ENCODE measurements at regions not wholly inside any gene's neighbourhood (a gene's known extent, or its start where the extent isn't known, plus 50 kb on each side); places are given as distances from the start of the nearest gene placed in this dataset.
"Not testable (repeated sequence)": the region's sequence is repeated elsewhere in the genome, so short reads cannot be mapped to it uniquely, and the experiment has no call there.

DNA sequence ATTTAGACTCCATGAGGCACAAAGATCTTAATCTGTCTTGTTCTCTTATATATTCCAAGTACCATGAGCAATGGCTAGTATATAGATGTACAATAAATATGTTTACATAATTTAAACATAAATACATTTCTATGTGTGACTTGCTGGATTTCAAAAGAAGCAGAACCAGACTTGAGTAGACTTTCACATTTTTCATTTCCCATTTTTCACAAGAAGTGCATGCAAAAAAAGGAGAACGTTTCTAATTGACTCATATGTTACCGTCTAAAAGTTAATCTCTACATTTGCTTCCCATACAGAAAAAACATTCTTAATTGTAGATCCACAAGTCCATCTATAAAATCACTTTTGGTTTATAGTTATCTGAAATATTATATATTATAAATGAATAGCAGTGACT lies 256.5 kb upstream of the USP15 start:
- H3K36me3 ChIP-seq (ENCODE audit: control insufficient read depth in 2 of 2, insufficient read depth in 2 of 2, low read length in 1 of 2): no peaks in the 10 kb centered on the region
- no peak overlapping the region for H3K27ac ChIP-seq (ENCODE audit: low read depth in 2 of 2, low read length in 1 of 2)
- no peaks in the 10 kb centered on the region for H3K4me1 ChIP-seq (ENCODE audit: control insufficient read depth in 2 of 2, insufficient read depth in 2 of 2, low read length in 1 of 2)
- no peak overlapping the region for H3K4me3 ChIP-seq (ENCODE audit: low read depth in 1 of 2, low read length in 2 of 2)
- H3K27me3 ChIP-seq (ENCODE audit: control insufficient read depth in 1 of 2, insufficient read depth in 2 of 2, low read length in 2 of 2): no peaks in the 10 kb centered on the region
- no peaks in the 10 kb centered on the region for H3K9me3 ChIP-seq (ENCODE audit: control insufficient read depth in 2 of 2, insufficient read depth in 1 of 2, low read depth in 1 of 2, low read length in 1 of 2)
- 9 to 72% methylated on average over 2 of the region's 2 CpGs for WGBS, 2 donors

DNA sequence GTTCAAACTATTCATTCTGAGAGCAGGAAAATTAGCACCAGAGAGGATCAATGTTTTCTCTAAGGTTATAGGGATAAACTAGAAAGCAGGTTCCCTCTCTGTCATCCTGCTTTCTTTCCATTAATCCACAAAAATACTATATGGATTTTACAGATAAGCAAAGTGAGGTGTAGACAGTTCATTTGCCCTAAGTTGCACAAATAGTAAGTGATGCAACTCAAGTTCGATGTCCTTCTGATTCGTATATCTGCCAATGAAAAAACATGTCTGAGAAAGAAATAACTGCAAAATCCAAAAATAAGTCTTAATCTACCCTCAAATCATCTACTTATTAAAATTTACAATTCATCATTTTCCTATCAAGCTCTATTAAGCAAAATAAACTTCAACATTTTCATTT lies 254.6 kb upstream of the USP15 start:
- WGBS, 2 donors: 73 to 74% methylated on average over 2 of the region's 2 CpGs
- Histone ChIP-seq H3K9me3 (ENCODE audit: control insufficient read depth in 2 of 2, insufficient read depth in 1 of 2, low read depth in 1 of 2, low read length in 1 of 2) (no peaks in the 10 kb centered on the region), H3K36me3 (ENCODE audit: control insufficient read depth in 2 of 2, insufficient read depth in 2 of 2, low read length in 1 of 2) (no peaks in the 10 kb centered on the region), H3K27ac (ENCODE audit: low read depth in 2 of 2, low read length in 1 of 2) (no peak overlapping the region), H3K4me1 (ENCODE audit: control insufficient read depth in 2 of 2, insufficient read depth in 2 of 2, low read length in 1 of 2) (no peaks in the 10 kb centered on the region), H3K27me3 (ENCODE audit: control insufficient read depth in 1 of 2, insufficient read depth in 2 of 2, low read length in 2 of 2) (no peaks in the 10 kb centered on the region), H3K4me3 (ENCODE audit: low read depth in 1 of 2, low read length in 2 of 2) (no peak overlapping the region)

DNA sequence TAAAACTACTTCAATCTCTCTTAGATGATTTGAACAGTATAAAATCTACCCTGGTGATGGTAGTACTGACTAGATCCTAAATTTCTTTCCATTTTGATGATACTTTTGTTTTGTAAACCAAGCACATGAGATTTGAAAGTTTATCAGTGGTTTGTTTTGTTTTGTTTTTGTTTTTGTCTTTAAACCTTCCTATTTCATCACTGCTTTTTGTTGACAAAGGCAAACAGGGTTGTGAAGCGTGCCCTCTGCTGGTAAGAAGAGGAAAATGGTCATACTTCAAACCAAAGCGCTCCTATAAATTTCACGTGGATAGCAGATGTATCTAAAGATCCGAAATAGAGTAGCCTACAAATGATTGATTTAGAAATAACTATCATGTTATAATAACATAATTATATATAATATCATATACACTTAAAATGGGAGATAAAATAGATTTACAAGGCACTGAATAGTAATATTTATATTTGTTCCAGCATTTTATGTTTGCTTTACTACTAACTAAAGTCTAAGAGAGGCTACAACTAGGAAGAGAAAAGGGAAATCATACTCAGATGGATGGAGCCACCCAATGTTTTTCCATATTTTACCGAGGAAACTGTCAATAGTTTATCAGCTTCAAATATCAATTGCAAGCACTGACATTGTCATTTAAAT lies 254.0 kb upstream of the USP15 start:
- Histone ChIP-seq H3K27ac (ENCODE audit: low read depth in 2 of 2, low read length in 1 of 2) (no peak overlapping the region), H3K4me3 (ENCODE audit: low read depth in 1 of 2, low read length in 2 of 2) (no peak overlapping the region), H3K9me3 (ENCODE audit: control insufficient read depth in 2 of 2, insufficient read depth in 1 of 2, low read depth in 1 of 2, low read length in 1 of 2) (no peaks in the 10 kb centered on the region), H3K36me3 (ENCODE audit: control insufficient read depth in 2 of 2, insufficient read depth in 2 of 2, low read length in 1 of 2) (no peaks in the 10 kb centered on the region), H3K4me1 (ENCODE audit: control insufficient read depth in 2 of 2, insufficient read depth in 2 of 2, low read length in 1 of 2) (no peaks in the 10 kb centered on the region), H3K27me3 (ENCODE audit: control insufficient read depth in 1 of 2, insufficient read depth in 2 of 2, low read length in 2 of 2) (no peaks in the 10 kb centered on the region)
- WGBS, 2 donors: 25 to 26% methylated on average over 5 of the region's 5 CpGs

DNA sequence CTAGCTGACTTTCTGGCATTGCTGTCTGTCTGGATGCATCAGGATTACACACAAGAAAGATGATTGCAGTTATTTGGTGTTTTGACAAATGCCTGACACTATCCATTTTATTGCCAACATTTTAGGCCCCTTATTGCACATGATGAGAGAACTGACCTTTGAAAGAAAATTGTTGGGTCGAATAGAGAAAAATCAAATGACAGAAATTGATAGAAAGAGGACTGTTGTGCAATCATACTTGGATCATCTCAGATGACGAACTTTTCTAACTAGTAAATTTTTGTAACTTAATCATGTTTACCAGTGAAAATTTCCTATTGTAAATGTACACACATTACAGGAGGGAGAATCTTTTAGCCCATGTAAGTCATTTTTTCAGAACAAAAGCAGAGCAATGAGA lies 251.5 kb upstream of the USP15 start:
- no peaks in the 10 kb centered on the region for H3K27me3 ChIP-seq (ENCODE audit: control insufficient read depth in 1 of 2, insufficient read depth in 2 of 2, low read length in 2 of 2)
- H3K4me3 ChIP-seq (ENCODE audit: low read depth in 1 of 2, low read length in 2 of 2): no peak overlapping the region
- H3K9me3 ChIP-seq (ENCODE audit: control insufficient read depth in 2 of 2, insufficient read depth in 1 of 2, low read depth in 1 of 2, low read length in 1 of 2): no peaks in the 10 kb centered on the region
- 58 to 64% methylated on average over 2 of the region's 2 CpGs for WGBS, 2 donors
- no peaks in the 10 kb centered on the region for H3K4me1 ChIP-seq (ENCODE audit: control insufficient read depth in 2 of 2, insufficient read depth in 2 of 2, low read length in 1 of 2)
- H3K27ac ChIP-seq (ENCODE audit: low read depth in 2 of 2, low read length in 1 of 2): no peak overlapping the region
- no peaks in the 10 kb centered on the region for H3K36me3 ChIP-seq (ENCODE audit: control insufficient read depth in 2 of 2, insufficient read depth in 2 of 2, low read length in 1 of 2)

DNA sequence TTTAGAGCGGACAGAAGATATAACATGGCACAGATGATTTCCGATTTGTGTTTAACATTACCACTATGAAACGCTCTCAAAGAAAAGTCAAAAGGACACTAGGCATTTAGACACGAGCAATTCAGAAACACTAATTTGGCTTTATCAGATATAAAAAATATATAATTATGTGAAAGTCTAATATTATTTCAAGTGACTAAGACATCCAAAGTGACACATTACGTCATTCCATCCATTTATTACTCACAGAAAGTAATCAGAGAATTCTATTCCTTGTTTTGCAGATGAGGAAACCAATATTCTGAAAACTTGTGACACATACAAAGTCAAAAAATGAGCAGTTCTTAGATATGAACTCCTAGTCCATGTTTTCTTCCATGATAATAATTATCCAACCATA lies 250.8 kb upstream of the USP15 start:
- Histone ChIP-seq H3K4me3 (ENCODE audit: low read depth in 1 of 2, low read length in 2 of 2) (no peak overlapping the region), H3K4me1 (ENCODE audit: control insufficient read depth in 2 of 2, insufficient read depth in 2 of 2, low read length in 1 of 2) (no peaks in the 10 kb centered on the region), H3K36me3 (ENCODE audit: control insufficient read depth in 2 of 2, insufficient read depth in 2 of 2, low read length in 1 of 2) (no peaks in the 10 kb centered on the region), H3K9me3 (ENCODE audit: control insufficient read depth in 2 of 2, insufficient read depth in 1 of 2, low read depth in 1 of 2, low read length in 1 of 2) (no peaks in the 10 kb centered on the region), H3K27ac (ENCODE audit: low read depth in 2 of 2, low read length in 1 of 2) (no peak overlapping the region), H3K27me3 (ENCODE audit: control insufficient read depth in 1 of 2, insufficient read depth in 2 of 2, low read length in 2 of 2) (no peaks in the 10 kb centered on the region)
- 89 to 90% methylated on average over 5 of the region's 5 CpGs for WGBS, 2 donors

DNA sequence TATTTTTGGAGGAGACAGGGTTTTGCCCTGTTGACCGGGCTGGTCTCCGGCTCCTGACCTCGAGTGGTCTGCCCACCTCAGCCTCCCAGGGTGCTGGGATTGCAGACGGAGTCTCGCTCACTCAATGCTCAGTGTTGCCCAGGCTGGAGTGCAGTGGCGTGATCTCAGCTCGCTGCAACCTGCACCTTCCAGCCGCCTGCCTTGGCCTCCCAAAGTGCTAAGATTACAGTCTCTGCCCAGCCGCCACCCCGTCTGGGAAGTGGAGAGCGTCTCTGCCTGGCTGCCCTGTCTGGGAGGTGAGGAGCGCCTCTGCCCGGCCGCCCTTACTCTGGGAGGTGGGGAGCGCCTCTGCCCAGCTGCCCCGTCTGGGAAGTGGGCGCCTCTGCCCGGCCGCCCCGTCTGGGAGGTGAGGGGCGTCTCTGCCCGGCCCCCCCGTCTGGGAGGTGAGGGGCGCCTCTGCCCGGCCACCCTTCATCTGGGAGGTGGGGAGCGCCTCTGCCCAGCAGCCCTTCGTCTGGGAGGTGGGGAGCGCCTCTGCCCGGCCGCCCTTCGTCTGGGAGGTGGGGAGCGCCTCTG lies 249.8 kb upstream of the USP15 start:
- 94 to 95% methylated on average over 28 to 32 of the region's 32 CpGs for WGBS, 2 donors
- H3K27me3 ChIP-seq (ENCODE audit: control insufficient read depth in 1 of 2, insufficient read depth in 2 of 2, low read length in 2 of 2): not testable (repeated sequence)

DNA sequence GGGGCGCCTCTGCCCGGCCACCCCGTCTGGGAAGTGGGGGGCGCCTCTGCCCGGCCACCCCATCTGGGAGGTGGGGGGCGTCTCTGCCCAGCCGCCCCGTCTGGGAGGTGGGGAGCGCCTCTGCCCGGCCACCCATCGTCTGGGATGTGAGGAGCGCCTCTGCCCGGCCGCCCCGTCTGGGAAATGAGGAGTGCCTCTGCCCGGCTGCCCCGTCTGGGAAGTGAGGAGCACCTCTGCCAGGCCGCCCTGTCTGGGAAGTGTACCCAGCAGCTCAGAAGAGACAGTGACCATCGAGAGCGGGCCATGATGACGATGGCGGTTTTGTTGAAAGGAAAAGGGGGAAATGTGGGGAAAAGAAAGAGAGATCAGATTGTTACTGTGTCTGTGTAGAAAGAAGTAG lies 249.2 kb upstream of the USP15 start:
- H3K36me3 ChIP-seq (ENCODE audit: control insufficient read depth in 2 of 2, insufficient read depth in 2 of 2, low read length in 1 of 2); H3K4me1 ChIP-seq (ENCODE audit: control insufficient read depth in 2 of 2, insufficient read depth in 2 of 2, low read length in 1 of 2); H3K27me3 ChIP-seq (ENCODE audit: control insufficient read depth in 1 of 2, insufficient read depth in 2 of 2, low read length in 2 of 2); H3K4me3 ChIP-seq (ENCODE audit: low read depth in 1 of 2, low read length in 2 of 2); H3K9me3 ChIP-seq (ENCODE audit: control insufficient read depth in 2 of 2, insufficient read depth in 1 of 2, low read depth in 1 of 2, low read length in 1 of 2); H3K27ac ChIP-seq (ENCODE audit: low read depth in 2 of 2, low read length in 1 of 2): not testable (repeated sequence)
- WGBS, 2 donors: 95 to 97% methylated on average over 16 to 22 of the region's 22 CpGs

More for the DNA sequence above, 249.8 kb upstream of the USP15 start:
- H3K9me3 ChIP-seq (ENCODE audit: control insufficient read depth in 2 of 2, insufficient read depth in 1 of 2, low read depth in 1 of 2, low read length in 1 of 2); H3K4me1 ChIP-seq (ENCODE audit: control insufficient read depth in 2 of 2, insufficient read depth in 2 of 2, low read length in 1 of 2); H3K4me3 ChIP-seq (ENCODE audit: low read depth in 1 of 2, low read length in 2 of 2); H3K36me3 ChIP-seq (ENCODE audit: control insufficient read depth in 2 of 2, insufficient read depth in 2 of 2, low read length in 1 of 2); H3K27ac ChIP-seq (ENCODE audit: low read depth in 2 of 2, low read length in 1 of 2): not testable (repeated sequence)

DNA sequence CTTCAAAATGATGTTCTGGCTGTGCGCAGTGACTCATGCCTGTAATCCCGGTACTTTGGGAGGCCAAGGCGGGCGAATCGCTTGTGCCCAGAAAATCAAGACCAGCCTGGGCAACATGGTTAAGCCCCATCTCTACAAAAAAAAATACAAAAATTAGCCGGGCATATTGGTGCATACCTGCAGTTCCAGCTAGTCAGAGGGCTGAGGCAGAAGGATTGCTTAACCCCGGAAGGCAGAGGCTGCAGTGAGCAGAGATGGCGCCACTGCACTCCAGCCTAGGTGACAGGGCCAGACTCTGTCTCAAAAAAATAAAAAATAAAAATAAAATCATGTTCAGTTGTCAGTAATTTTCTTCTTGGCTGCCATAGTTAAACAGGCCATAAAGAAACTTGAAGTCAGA lies 245.9 kb upstream of the USP15 start:
- Histone ChIP-seq H3K4me1 (ENCODE audit: control insufficient read depth in 2 of 2, insufficient read depth in 2 of 2, low read length in 1 of 2) (no peaks in the 10 kb centered on the region), H3K27me3 (ENCODE audit: control insufficient read depth in 1 of 2, insufficient read depth in 2 of 2, low read length in 2 of 2) (no peaks in the 10 kb centered on the region), H3K9me3 (ENCODE audit: control insufficient read depth in 2 of 2, insufficient read depth in 1 of 2, low read depth in 1 of 2, low read length in 1 of 2) (no peaks in the 10 kb centered on the region), H3K27ac (ENCODE audit: low read depth in 2 of 2, low read length in 1 of 2) (no peak overlapping the region), H3K36me3 (ENCODE audit: control insufficient read depth in 2 of 2, insufficient read depth in 2 of 2, low read length in 1 of 2) (no peaks in the 10 kb centered on the region), H3K4me3 (ENCODE audit: low read depth in 1 of 2, low read length in 2 of 2) (no peak overlapping the region)
- WGBS, 2 donors: 91 to 93% methylated on average over 8 of the region's 8 CpGs

DNA sequence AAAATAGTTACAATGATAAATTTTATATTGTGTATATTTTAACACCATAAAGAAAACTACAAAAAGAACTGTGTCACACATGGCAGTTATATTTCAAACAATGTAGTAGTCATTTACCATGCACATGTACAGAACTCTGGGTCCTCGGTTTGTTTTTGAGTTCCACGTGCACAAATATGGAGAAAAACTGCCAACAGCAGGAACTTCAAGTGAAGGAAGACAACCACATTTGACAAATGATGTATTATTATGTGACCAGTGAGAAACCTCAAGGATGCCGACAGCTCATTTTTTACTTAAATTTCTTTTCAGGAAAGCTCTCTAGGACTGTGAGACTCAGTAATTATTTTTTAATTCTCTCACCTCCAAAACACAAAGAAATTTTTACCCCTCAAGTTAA lies 244.2 kb upstream of the USP15 start:
- Histone ChIP-seq H3K27me3 (ENCODE audit: control insufficient read depth in 1 of 2, insufficient read depth in 2 of 2, low read length in 2 of 2) (no peaks in the 10 kb centered on the region), H3K27ac (ENCODE audit: low read depth in 2 of 2, low read length in 1 of 2) (no peak overlapping the region), H3K36me3 (ENCODE audit: control insufficient read depth in 2 of 2, insufficient read depth in 2 of 2, low read length in 1 of 2) (no peaks in the 10 kb centered on the region), H3K9me3 (ENCODE audit: control insufficient read depth in 2 of 2, insufficient read depth in 1 of 2, low read depth in 1 of 2, low read length in 1 of 2) (no peaks in the 10 kb centered on the region), H3K4me1 (ENCODE audit: control insufficient read depth in 2 of 2, insufficient read depth in 2 of 2, low read length in 1 of 2) (no peaks in the 10 kb centered on the region), H3K4me3 (ENCODE audit: low read depth in 1 of 2, low read length in 2 of 2) (no peak overlapping the region)
- WGBS, 2 donors: 54 to 57% methylated on average over 3 of the region's 3 CpGs

DNA sequence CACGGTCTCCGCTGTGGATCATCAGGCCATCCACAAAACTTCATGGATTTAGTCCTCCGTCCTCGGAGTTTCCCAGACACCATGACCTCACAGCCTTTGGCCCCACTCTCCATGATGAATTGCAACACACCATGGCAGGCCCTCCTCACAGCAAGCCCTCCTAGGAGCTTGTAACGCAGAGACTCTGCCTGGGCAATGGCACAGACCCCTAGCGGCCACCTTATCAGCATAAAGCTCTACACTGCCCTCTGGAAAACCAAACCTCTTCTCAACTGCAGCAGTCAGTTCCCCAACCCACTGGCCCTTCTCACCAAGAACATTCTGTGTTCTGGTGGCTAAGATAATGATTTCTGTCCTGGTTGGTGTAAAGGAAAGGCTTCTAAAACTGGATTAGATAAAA lies 238.4 kb upstream of the USP15 start:
- no peak overlapping the region for H3K27ac ChIP-seq (ENCODE audit: low read depth in 2 of 2, low read length in 1 of 2)
- H3K27me3 ChIP-seq (ENCODE audit: control insufficient read depth in 1 of 2, insufficient read depth in 2 of 2, low read length in 2 of 2): no peaks in the 10 kb centered on the region
- no peaks in the 10 kb centered on the region for H3K9me3 ChIP-seq (ENCODE audit: control insufficient read depth in 2 of 2, insufficient read depth in 1 of 2, low read depth in 1 of 2, low read length in 1 of 2)
- H3K4me1 ChIP-seq (ENCODE audit: control insufficient read depth in 2 of 2, insufficient read depth in 2 of 2, low read length in 1 of 2): no peaks in the 10 kb centered on the region
- no peaks in the 10 kb centered on the region for H3K36me3 ChIP-seq (ENCODE audit: control insufficient read depth in 2 of 2, insufficient read depth in 2 of 2, low read length in 1 of 2)
- WGBS, 2 donors: 87 to 88% methylated on average over 6 of the region's 6 CpGs
- H3K4me3 ChIP-seq (ENCODE audit: low read depth in 1 of 2, low read length in 2 of 2): no peak overlapping the region
